NCI-H446 treated with DMSO at 0.1 percent for 48 hours (cell line): ENCODE measurements at regions not wholly inside any gene's neighbourhood (a gene's known extent, or its start where the extent isn't known, plus 50 kb on each side); places are given as distances from the start of the nearest gene placed in this dataset.

Source experiments
- DNase-seq: peaks from one replicate; lab custom pipeline; 2025; lab: John Stamatoyannopoulos, UW

GRCh38 chr11:98561252-98561651, 459.5 kb upstream of the CNTN5 start:
- no peak for DNase-seq

- no peak for DNase-seq
Observed at GRCh38 chr11:98561877-98562395, 458.8 kb upstream of the CNTN5 start.

GRCh38 chr11:98564233-98564632, 456.5 kb upstream of the CNTN5 start:
- DNase-seq, result no peak

GRCh38 chr11:98564881-98565280, 455.9 kb upstream of the CNTN5 start:
- no peak for DNase-seq

GRCh38 chr11:98565311-98565710, 455.4 kb upstream of the CNTN5 start:
- DNase-seq, result no peak

GRCh38 chr11:98566978-98567377, 453.8 kb upstream of the CNTN5 start:
- no peak for DNase-seq

- peak; percentile 81 for DNase-seq
Observed at GRCh38 chr11:98568013-98568412, 452.7 kb upstream of the CNTN5 start.

GRCh38 chr11:98572941-98573340, 447.8 kb upstream of the CNTN5 start:
- DNase-seq, result no peak

- no peak for DNase-seq
Observed at GRCh38 chr11:98587884-98588283, 432.9 kb upstream of the CNTN5 start.

- DNase-seq, result no peak
Observed at GRCh38 chr11:98589967-98590366, 430.8 kb upstream of the CNTN5 start.

GRCh38 chr11:98600103-98600502, 420.6 kb upstream of the CNTN5 start:
- DNase-seq, result no peak

GRCh38 chr11:98600786-98601773, 419.7 kb upstream of the CNTN5 start:
- DNase-seq, result peak; percentile 34

GRCh38 chr11:98616098-98616655, 404.6 kb upstream of the CNTN5 start:
- peak; percentile 74 for DNase-seq

- DNase-seq, result no peak
Observed at GRCh38 chr11:98621767-98622166, 399.0 kb upstream of the CNTN5 start.

GRCh38 chr11:98625526-98625925, 395.2 kb upstream of the CNTN5 start:
- DNase-seq, result no peak

GRCh38 chr11:98630736-98631135, 390.0 kb upstream of the CNTN5 start:
- DNase-seq, result no peak

GRCh38 chr11:98657711-98658110, 363.0 kb upstream of the CNTN5 start:
- DNase-seq, result no peak

- no peak for DNase-seq
Observed at GRCh38 chr11:98659431-98659830, 361.3 kb upstream of the CNTN5 start.

- DNase-seq, result no peak
Observed at GRCh38 chr11:98674390-98674789, 346.4 kb upstream of the CNTN5 start.

GRCh38 chr11:98679673-98680072, 341.1 kb upstream of the CNTN5 start:
- no peak for DNase-seq

GRCh38 chr11:98701541-98701940, 319.2 kb upstream of the CNTN5 start:
- no peak for DNase-seq

- no peak for DNase-seq
Observed at GRCh38 chr11:98703779-98704556, 316.8 kb upstream of the CNTN5 start.
